ENCODE measurements at regions not wholly inside any gene's neighbourhood (a gene's known extent, or its start where the extent isn't known, plus 50 kb on each side); places are given as distances from the start of the nearest gene placed in this dataset.

DNA sequence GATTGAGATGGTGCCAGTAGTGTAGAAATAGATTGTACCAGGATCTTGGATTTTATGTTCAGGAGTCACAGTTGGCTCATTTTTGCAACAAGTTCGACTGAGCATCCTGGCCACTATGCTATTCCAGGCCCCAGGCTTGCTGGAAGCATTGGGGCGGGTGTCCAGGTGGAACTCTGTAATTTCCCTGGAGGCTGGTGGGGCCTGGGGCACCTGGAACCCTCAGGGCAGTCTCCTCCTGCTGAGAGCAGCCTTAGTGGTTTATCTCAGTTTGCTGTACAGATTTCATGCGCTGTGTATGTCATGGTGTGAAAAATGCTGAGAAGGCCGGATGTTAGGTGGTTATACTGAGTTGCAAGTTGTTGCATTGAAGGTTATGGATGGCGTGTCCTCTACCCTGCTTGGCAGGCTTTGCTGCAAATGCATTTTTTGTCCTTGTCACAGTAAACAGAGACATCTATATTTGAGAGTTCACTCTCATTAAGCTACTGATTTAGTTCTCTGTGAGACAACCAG is 135.1 kb upstream of the MYLIP start:
- DNase-seq (ENCODE audit: low read depth) = no peak

DNA sequence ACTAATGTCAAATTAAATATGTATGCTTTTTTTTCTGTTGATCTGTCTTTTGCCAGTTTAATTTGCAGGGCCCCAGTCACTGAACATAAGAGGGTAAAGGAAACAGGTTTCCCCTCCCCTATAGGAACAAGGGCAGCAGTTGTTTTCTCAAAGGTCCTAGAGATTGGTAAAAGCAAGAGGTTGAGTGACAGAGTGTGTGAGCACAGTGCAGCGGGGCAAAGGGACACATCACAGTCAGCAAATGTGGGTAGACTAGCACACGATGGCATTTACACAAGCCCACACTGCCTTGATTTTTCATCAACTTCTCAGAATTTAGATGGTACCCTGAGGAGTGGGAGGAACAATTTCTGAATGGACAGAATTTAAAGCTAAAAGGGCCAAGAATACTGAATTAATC is 138.7 kb upstream of the MYLIP start:
- no peak for DNase-seq (ENCODE audit: low read depth)

DNA sequence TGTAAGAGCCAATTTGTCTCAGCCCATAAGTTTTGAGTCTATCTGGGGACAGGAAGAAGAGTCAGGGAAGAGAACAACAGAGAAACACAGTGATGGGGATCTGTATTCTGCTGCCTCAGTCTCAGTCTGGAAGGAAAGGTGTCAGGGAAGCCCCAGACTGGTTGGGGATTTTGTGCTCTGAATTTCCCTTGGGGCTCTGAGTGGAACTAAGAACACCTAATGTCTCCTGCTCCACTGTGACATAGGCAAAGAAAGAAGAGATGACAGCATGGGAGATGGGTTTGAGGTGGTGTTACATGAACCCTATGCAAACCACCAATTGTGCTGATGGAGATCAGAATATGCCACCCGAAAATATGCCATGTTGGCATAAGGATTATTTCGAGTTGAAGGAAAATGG is 139.5 kb upstream of the MYLIP start:
- no peak for DNase-seq (ENCODE audit: low read depth)

DNA sequence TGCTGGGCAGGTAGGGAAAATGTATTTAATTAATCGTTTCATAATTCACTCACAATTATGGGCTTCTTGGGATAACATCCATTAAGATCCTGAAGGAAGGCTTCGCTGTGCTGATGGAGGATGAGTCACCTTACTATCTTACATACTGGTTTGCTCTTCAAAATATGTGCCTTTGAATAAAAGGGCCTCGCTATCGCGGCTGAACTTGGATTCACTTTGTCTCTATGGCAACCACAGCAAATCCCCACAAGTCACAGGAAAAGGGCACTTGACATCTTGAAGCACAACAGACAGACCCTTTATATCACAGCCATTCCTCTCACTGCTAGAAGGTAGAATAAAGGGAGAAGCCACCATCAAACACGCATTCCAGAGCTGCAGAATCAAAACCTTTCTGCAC is 141.3 kb upstream of the MYLIP start:
- no peak for DNase-seq (ENCODE audit: low read depth)

DNA sequence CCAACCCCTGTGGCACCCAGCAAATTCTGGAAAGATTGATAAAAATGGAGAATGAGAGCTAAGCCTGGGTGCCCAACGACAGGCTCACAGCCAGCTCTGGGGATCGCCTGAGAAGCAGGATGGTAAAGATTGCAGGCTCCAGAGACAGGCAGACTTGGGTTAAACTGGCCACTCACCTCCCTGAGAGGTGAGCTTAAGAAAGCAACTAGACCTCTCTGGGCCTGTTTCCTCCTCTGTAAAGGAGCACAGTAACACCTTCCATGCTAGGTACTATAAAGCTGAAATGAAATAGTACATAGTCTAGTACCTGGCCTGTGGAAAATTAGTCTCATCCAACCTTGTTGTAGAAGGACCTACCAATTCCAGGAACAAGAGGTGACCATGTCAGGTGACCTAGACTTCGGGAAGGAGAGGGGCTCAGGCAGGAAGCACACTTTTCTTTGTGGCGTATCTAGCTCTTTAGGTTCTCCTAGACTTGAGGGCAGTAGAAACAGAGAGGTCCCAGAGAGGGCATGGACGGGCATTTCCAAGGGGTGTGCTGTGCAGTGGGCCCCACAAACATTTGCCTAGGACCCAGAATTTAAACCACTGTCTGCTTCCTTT is 142.8 kb upstream of the MYLIP start:
- no peak for DNase-seq (ENCODE audit: low read depth)

DNA sequence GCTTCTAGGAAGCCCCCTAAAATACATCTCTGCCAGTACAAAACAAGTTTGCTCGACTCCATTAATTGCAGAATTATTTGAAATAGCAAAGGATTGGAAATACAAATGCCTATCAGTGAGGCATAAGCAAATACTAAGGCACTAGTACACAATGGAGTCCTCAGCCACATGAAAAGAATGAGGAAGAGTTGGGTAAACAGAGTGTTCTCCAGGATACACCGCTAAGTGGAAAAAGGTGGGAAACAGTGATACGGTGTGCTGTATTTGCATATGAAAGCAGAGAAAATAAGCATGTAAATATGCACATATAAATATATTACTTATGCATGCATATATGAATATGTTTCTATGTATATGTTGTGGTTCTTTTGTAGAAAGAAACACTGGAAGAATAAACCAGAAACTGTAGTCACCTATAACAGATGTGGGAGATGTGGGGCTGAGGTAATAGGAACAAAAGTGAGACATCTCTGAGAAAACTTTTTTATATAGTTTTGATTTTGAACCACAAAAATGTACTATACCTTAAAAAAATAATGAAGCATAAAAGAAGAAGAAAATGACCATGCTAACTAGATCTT is 143.4 kb upstream of the MYLIP start:
- DNase-seq (ENCODE audit: low read depth) = no peak

DNA sequence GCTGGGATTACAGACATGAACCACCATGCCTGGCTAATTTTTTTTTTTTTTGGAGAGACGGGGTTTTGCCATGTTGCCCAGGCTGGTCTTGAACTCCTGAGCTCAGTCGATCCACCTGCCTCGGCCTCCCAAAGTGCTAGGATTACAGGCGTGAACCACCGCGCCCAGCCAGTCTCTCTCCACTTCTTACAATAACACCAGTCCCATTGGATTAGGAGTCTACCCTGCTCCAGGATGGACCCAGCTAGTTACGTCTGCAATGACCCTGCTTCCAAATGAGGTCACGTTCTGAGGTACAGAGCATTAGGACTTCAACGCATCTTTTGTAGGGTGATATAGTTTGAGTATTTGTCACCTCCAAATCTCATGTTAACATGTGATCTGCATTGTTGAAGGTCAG is 146.9 kb upstream of the MYLIP start:
- DNase-seq (ENCODE audit: low read depth) = no peak

DNA sequence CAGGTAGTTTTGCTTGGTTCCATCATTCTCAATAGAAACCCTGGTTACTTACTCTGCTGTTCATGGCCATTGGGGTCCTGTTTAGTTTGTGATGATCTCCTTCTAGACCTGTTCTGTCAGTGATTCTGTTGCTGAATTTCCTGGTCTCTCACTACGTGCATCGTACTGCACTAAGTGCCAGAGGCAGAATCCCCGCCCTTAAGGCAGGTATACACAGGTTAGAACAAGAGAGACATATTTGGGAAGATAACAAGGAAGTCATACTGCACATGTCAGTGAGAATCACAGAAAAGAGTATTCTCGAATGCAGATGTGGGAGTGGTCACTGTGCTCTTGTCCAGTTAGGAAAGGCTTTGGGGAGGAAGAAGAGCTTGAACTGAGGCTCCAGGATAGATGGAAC is 148.1 kb upstream of the MYLIP start:
- DNase-seq (ENCODE audit: low read depth) = no peak

DNA sequence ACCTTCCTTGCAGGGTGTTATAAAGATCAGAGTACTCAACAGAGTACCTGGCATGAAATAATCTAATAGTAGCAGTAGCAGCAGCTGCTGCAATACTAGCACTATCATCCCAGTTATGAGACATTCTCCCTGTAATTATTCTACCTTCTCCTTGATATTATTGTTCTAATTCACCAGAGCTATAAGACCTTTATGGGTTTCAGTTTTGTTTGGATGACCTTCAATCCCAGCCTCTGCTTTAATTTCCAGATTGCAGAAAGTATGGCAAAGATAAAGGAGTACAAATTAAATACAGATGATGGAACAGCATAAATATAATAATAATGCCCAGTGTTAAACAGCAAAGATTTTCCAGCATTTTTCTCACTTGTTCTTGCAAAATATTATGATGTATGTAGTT is 150.5 kb upstream of the MYLIP start:
- DNase-seq (ENCODE audit: low read depth) = no peak

DNA sequence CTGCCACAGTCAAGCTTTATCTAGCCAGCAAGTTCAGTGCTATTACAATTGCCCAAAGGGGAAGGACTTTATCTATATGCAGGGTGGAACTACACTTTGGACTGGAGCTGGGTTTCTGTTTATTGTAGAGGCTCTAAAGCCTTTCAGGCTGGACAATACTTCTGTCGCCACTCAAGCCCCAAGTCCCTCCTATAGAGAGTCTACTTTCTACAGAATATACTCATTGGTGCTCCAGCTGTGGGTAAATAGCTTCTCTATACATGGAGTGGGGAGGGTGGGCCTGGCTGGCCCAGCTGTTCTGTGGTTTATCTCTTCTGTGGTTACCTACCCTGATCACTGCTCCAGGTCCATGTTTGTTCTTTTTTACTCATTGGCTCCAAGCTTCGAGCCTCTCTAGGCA is 151.8 kb upstream of the MYLIP start:
- no peak for DNase-seq (ENCODE audit: low read depth)

DNA sequence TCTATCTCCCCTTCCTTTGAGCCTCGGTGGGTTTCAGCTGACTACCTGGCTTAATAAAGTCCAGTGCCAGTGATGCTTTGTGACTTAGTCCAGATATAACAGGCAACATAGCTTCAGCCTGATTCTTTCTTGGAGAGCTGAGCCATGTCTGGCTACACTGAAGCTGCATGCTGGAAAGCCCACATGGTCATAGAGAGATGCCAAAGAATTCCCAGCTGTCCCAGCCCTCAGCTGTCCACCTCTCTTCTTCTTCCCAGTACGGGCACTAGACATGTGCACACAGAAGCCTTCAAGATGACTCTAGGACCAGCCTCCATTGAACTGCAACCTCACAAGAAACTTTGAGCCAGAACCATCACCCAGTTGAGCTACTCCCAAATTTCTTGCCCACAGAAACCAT is 154.1 kb upstream of the MYLIP start:
- no peak for DNase-seq (ENCODE audit: low read depth)

DNA sequence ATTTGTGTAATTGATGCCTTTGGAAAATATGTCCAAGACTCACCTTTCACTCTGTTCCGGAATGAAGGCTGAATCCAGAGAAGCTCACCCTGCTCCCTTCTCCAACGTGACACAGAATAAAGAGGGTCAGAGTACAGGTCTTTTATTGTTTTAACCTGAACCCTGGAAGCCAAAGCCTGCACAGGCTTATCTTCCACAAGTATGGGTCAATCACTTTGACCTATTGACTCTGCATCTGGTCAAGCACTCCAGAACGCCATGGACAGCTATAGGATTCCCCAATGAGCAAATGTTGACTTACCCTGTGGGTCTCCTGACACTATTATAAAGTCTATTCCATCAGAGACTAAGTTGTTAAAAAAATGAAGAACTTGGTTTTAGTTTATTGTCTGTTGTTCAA is 158.4 kb upstream of the MYLIP start:
- no peak for DNase-seq (ENCODE audit: low read depth)

DNA sequence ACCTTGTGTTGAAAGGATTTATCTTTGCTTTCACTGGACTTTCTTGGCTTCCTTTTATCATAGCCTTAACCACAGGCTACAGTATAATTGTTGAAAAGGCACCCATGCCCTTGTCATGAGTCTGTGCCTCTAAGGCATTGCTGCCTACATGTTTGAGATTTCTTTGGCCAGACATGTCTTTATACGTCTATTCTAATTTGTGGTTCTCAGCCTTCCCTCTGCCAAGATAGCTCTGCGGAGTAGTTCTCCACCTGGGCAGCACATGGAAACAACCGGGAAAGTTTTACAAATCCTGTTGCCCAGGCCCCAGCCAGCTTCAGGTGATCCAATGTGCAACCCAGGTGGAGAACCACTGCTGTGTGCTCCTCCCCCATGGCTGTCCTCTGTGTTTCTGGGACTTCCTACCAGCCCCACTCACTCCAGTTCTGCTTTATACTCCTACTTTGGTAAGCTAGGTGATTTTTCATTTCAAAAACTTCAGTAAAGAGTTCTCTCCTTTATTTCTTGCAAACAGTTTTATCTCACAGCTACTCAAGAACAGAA is 159.6 kb upstream of the MYLIP start:
- DNase-seq (ENCODE audit: low read depth) = no peak

DNA sequence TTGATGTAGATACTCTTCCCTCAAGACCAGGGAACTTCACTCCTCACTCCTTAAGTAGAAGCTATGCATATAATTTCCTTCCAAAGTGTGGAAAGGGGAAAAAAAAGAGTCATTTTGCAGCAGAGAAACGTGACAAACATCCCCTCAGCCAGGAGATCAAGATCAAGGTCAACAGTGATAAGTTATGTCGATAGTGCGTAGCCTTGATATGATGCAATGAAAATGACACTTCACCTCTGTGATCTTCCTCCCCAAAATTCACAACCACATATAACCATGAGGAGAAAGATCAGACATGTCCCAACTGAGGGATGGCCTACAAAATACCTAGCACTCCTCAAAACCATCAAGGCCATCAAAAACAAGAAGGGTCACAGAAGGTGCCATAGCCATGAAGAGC is 160.4 kb upstream of the MYLIP start:
- no peak for DNase-seq (ENCODE audit: low read depth)

DNA sequence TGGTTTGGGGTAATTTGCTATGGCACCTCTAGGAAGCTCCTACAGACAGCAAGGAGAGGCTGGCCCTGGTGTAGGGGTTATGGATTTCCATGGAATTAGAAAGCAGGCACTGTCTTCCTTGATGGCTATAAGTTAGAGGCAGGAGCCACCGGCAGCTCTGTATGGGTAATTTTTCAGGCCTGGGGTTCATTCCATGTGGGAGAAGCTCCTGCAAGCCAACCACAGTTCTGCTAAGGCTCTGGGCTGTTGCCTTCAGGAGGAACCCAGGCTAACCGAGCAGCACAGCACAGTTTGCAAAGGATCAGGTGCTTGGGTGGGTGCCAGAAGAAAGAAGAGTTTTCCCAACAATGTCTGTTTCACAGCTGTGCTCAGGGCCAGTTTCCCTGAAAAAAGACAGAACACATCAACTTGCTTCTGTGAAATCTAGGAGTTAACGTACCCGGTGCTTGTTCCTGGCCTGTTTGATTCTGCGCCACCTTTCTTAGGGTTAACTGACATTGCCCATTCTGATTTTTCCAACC is 162.8 kb upstream of the MYLIP start:
- no peak for DNase-seq (ENCODE audit: low read depth)

DNA sequence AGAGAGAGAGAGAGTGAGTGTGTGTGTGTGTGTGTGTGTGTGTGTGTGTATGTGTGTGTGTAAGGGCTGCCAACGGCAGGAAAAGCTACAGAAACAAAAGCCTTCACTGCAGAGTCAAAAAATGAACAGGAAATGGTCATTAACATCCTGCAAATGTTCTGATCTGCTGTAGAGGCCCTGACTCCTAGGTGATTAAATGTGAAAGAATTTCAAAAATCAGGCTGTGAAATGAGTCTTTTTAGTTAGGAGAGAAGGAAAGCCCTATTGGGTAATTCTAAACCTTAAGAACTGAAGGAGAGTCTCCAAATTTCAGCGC is 166.5 kb upstream of the MYLIP start:
- peak; percentile 29 for DNase-seq (ENCODE audit: low read depth)

DNA sequence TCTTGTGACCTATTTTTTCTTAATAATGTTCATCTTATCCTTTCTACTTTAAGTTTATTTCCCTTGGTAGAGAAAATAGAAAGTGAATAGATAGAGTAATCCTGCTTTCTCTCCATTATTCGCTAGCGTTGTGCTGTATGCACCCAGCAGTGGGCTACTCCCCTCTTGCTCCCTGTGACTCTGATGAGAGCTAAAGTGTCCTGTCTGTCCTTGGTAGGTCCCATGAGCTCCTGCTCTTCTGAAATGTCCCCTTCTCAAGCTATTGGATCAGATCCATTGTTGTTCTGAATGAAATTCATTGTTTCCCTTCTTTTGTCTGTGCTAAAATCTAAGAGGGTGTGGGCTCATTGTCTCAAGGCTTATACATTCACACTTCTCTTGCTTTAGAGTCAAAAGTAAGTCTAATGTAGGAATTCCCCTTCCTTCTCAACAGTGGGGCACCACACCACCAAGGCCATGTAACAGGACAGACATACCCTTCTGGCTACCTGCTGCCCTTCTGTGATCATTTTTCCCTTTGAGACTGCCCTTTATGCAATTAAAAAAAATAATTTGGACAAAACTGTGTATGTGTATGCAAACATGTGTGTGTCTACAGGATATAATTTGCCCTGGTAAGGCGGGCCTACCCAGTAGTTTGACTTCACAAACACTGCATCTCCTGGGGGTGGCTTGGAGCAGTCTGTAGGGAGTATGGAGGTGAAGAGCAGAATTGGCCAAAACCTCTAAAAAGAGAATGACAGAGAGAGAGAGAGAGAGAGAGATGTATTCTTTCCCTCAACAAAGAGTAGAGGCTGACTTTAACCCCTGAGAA is 167.0 kb upstream of the MYLIP start:
- DNase-seq (ENCODE audit: low read depth) = no peak

DNA sequence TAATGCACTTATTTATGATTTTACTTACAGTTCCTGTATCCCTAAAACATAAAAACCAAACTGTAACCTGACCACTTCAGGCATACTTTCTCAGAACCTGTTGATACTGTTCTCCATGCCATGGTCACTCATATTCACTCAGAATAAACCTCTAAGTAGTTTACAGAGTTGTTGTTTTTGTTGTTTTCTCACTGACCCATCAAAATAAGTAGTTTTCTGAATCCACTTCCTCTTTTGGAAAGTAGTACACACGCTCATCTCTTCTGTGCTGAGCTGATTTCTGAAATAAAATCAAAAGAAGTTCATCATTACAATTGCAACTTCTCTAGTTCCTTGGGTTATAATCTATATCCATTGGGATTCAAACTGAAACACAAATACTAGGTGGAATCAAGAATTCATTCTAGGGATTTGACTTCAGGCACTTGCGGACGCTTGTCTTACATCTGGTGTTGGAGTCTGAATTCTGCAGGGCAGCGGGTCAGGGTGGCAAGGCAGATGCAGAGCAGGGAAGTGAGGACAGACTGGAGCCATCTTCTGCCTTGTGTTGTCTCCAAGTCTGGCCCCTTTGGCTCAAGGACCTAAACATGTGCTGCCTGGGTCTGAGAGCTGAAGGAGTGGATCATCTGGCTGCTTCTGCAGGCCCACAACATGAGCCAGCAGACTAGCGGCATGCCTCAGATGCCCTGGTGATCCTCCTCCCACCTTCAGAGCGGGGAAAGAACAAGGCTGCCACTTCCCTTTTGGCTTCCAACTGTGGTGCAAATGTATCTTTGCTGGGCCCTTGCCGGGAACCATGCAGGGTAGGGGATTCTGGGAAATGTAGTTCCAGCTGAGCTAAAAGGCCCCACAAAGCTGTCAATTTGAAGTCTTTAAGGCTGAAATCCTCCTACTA is 167.9 kb upstream of the MYLIP start:
- no peak for DNase-seq (ENCODE audit: low read depth)

DNA sequence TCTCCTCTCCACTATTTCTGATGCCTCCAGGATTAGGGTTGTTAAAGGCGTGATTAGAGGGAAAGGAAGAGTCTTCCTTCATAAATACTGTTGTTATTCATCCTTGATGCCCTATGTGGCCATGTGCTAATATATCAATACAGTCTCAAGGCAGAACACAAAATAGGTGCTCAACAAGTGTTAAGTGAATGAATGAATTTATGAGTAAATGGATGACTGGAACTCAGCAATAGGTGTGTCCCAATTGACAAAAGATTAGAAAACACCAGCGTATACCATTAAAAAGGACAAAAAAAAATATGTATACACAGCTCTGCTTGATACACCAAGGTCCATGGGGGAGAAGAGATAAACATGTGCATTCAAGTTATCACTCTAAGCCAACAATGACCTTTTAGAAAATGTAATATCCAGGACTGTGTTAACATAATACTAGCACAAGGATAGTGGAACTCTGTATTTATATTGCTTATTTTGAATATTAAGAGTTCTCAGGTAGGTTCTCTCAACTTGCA is 171.2 kb upstream of the MYLIP start:
- no peak for DNase-seq (ENCODE audit: low read depth)

DNA sequence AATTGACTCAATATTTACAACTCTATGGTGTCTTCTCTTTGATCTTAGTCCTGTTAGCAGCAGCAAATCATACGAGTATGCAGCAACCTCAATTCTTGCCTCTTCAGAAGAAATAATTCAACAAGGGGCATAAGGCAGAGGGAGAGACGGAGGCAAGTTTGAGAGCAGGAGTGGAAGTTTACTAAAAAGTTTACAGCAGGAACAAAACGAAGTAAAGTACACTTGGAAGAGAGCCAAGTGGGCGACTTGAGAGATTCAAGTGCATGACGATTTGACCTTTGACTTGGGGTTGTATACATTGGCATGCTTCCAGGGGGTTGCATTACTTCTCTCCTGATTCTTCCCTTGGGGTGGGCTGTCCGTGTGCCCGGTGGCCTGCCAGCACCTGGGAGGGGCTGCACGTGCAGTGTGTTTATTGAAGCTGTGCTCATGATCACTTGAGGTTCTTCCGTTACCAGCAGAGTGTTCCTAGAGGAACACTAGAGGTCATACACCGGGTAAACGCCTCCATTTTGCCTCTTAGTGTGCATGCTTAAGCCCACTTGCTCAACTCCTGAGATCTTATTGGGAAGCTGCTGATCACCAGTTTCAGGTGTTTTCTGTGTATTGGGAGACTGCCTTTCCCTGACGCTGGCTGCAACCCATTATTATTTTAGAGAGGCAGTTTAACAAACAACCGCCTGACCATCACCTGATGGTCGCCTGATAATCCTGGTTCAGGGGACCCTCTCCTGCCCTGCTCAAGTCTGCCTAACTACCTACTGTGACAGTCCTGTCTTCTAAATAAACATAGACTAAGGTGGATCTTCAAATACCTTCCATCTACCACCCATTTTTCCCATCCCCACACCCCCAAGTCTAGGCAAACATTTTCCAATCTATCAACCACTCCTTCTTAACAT is 172.4 kb upstream of the MYLIP start:
- DNase-seq (ENCODE audit: low read depth) = peak; percentile 6

DNA sequence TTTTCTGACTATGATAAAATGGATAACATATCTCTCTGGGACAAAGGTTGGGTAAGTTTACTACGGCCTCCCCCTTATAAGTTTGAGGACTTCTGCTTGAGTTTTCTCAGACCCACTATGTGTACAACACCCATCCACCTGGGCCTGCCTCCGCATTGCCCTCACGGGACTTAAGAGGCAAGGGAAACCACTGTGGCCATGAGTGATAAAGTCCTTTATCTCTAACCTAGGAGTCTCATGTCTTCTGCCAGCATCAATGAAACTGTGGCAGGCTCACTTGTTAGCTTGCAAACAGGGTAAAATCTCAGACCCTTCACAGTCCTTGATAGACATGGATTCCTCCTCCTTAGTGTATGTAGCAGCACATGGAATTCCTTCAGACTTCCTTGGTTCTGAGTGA is 173.4 kb upstream of the MYLIP start:
- DNase-seq (ENCODE audit: low read depth) = no peak
